ENCODE measurements at regions not wholly inside any gene's neighbourhood (a gene's known extent, or its start where the extent isn't known, plus 50 kb on each side); places are given as distances from the start of the nearest gene placed in this dataset.
"Not testable (repeated sequence)": the region's sequence is repeated elsewhere in the genome, so short reads cannot be mapped to it uniquely, and the experiment has no call there.

GRCh38 chr4:64737854-64738138 lies 328.5 kb upstream of the TECRL start:
- TF ChIP-seq, protein P1, sequence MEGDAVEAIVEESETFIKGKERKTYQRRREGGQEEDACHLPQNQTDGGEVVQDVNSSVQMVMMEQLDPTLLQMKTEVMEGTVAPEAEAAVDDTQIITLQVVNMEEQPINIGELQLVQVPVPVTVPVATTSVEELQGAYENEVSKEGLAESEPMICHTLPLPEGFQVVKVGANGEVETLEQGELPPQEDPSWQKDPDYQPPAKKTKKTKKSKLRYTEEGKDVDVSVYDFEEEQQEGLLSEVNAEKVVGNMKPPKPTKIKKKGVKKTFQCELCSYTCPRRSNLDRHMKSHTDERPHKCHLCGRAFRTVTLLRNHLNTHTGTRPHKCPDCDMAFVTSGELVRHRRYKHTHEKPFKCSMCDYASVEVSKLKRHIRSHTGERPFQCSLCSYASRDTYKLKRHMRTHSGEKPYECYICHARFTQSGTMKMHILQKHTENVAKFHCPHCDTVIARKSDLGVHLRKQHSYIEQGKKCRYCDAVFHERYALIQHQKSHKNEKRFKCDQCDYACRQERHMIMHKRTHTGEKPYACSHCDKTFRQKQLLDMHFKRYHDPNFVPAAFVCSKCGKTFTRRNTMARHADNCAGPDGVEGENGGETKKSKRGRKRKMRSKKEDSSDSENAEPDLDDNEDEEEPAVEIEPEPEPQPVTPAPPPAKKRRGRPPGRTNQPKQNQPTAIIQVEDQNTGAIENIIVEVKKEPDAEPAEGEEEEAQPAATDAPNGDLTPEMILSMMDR (IDR thresholded peaks at IDR 0.05): not testable (repeated sequence)
- not testable (repeated sequence) for TF ChIP-seq POLR2A (IDR thresholded peaks at IDR 0.05)
